ENCODE measurements at regions not wholly inside any gene's neighbourhood (a gene's known extent, or its start where the extent isn't known, plus 50 kb on each side); places are given as distances from the start of the nearest gene placed in this dataset.

DNA sequence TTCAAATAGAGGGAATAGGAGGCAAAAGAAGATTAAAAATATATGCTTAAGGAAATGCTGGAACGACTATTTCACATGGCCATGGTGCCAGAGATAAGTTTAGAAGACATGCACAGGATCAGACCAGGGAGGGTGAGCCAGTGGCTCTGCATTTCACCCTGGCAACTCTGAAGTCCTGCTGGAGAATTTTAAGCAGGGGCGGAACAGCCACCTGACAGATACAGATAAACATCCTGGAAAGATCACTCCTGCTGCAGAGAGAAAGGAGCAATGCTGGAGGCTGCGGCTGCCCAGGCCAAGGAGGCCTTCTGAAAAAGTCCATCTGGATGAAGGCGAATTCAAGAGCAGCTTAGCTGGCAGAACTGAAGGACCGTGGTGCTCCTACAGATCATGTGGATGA, 755.9 kb downstream of the RNF144A start:
- Histone ChIP-seq H4K20me1 (ENCODE audit: insufficient read depth) (no peaks in the 10 kb centered on the region), H3K27ac (ENCODE audit: low read depth, low read length) (no peak overlapping the region), H3K4me3 (replicated peaks in 1 of 2; ENCODE audit: low read depth in 1 of 2, low read length in 2 of 2) (no peak overlapping the region), H2AFZ (ENCODE audit: low read depth, low read length, poor library complexity, severe bottlenecking) (no peak overlapping the region), H3K9me2 (ENCODE audit: insufficient read depth) (no peaks in the 10 kb centered on the region), H3K9ac (ENCODE audit: low read length) (no peak overlapping the region), H3K4me2 (ENCODE audit: low read length) (no peak overlapping the region), H3K4me1 (ENCODE audit: control insufficient read depth in 1 of 2, insufficient read depth in 2 of 2, low read length in 2 of 2) (no peaks in the 10 kb centered on the region), H3K27me3 (ENCODE audit: insufficient read depth, low read length) (0 out of 2 replicates have a peak, but pooled peaks cover 3% of the 10 kb centered on the region), H3K79me2 (ENCODE audit: insufficient read depth, low read length) (no peaks in the 10 kb centered on the region), H3K36me3 (ENCODE audit: control insufficient read depth in 1 of 2, insufficient read depth in 2 of 2, low read length in 2 of 2) (no peaks in the 10 kb centered on the region), H3K9me3 (ENCODE audit: control insufficient read depth in 1 of 2, insufficient read depth in 1 of 2, low read depth in 1 of 2, low read length in 2 of 2) (no peaks in the 10 kb centered on the region)
- ChIA-PET RAD21 (ENCODE audit: low non-redundant PET in 1 of 2, low total read pairs in 2 of 2, uncharacterized antibody in 2 of 2, unreplicated experiment in 2 of 2) (no interaction called here), CTCF (no interaction called here), POLR2A (no interaction called here)
- TF ChIP-seq SP1 (IDR thresholded peaks at IDR 0.05; ENCODE audit: low read depth) (no peak), JUND (IDR thresholded peaks at IDR 0.05) (no peak), EZH2phosphoT487 (IDR thresholded peaks at IDR 0.05; ENCODE audit: borderline replicate concordance) (no peak), SIN3A (IDR thresholded peaks at IDR 0.05; ENCODE audit: low read depth) (no peak)
- no peak for DNase-seq (ENCODE audit: low read depth, low spot score)
- ATAC-seq, result no peak
- no TSS peak for BruUV-seq (replicated peaks)
- intact Hi-C loops (cut with micrococcal nuclease), result loop anchor here (5.0 kb wide), 3 partner anchors 471 to 1089 kb away; no protein-coding TSS in a partner anchor

DNA sequence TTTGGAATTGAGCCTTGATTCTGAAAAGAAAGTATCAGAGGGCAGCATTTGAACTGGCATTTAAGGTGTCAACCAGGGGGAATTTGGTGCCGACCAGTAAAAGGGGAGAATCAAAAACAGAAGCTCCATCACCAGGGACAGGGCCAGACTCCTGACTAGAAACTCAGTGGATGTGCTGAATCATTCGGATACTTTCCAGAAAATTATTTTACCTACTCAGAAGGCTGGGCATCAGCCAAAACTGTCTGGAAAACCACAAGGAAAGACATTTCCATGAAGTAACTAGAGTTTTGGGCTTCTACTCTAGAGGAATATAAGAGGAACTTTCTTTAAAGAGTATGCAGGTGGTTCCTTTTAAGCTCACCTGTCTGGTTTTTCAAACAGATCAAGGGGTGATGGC, 756.6 kb downstream of the RNF144A start:
- TF ChIP-seq, protein P1, sequence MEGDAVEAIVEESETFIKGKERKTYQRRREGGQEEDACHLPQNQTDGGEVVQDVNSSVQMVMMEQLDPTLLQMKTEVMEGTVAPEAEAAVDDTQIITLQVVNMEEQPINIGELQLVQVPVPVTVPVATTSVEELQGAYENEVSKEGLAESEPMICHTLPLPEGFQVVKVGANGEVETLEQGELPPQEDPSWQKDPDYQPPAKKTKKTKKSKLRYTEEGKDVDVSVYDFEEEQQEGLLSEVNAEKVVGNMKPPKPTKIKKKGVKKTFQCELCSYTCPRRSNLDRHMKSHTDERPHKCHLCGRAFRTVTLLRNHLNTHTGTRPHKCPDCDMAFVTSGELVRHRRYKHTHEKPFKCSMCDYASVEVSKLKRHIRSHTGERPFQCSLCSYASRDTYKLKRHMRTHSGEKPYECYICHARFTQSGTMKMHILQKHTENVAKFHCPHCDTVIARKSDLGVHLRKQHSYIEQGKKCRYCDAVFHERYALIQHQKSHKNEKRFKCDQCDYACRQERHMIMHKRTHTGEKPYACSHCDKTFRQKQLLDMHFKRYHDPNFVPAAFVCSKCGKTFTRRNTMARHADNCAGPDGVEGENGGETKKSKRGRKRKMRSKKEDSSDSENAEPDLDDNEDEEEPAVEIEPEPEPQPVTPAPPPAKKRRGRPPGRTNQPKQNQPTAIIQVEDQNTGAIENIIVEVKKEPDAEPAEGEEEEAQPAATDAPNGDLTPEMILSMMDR (IDR thresholded peaks at IDR 0.05 in 2 of 3, conservative IDR thresholded peaks at IDR 0.05 in 1 of 3; ENCODE audit: borderline replicate concordance in 1 of 3, insufficient read depth in 1 of 3, low read depth in 2 of 3, low read length in 2 of 3), result no peak
- TF ChIP-seq, protein P2, sequence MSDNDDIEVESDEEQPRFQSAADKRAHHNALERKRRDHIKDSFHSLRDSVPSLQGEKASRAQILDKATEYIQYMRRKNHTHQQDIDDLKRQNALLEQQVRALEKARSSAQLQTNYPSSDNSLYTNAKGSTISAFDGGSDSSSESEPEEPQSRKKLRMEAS (IDR thresholded peaks at IDR 0.05), result no peak
- no peak for TF ChIP-seq CBX3 (IDR thresholded peaks at IDR 0.05; ENCODE audit: low read depth)
- TF ChIP-seq SIN3A (IDR thresholded peaks at IDR 0.05; ENCODE audit: low read depth), result no peak
- no peak for TF ChIP-seq FOSL1 (IDR thresholded peaks at IDR 0.05; ENCODE audit: low read depth)
- no peak for TF ChIP-seq SRF (IDR thresholded peaks at IDR 0.05; ENCODE audit: low read depth)
- TF ChIP-seq EZH2phosphoT487 (IDR thresholded peaks at IDR 0.05; ENCODE audit: borderline replicate concordance), result no peak
- ATAC-seq, result no peak
- intact Hi-C loops (cut with micrococcal nuclease), result loop anchor here (5.0 kb wide), 3 partner anchors 472 to 1088 kb away; no protein-coding TSS in a partner anchor
- ChIA-PET RAD21 (ENCODE audit: low non-redundant PET in 1 of 2, low total read pairs in 2 of 2, uncharacterized antibody in 2 of 2, unreplicated experiment in 2 of 2) (no interaction called here), POLR2A (no interaction called here), CTCF (no interaction called here)
- Histone ChIP-seq H3K27me3 (ENCODE audit: insufficient read depth, low read length) (peaks cover 3% of the 10 kb centered on the region; the same call in 1 of the 2 replicates), H3K4me2 (ENCODE audit: low read length) (no peak overlapping the region), H3K9ac (ENCODE audit: low read length) (no peak overlapping the region), H4K20me1 (ENCODE audit: insufficient read depth) (no peaks in the 10 kb centered on the region), H2AFZ (ENCODE audit: low read depth, low read length, poor library complexity, severe bottlenecking) (no peak overlapping the region), H3K27ac (ENCODE audit: low read depth, low read length) (no peak overlapping the region), H3K36me3 (ENCODE audit: control insufficient read depth in 1 of 2, insufficient read depth in 2 of 2, low read length in 2 of 2) (no peaks in the 10 kb centered on the region), H3K4me3 (replicated peaks in 1 of 2; ENCODE audit: low read depth in 1 of 2, low read length in 2 of 2) (no peak overlapping the region), H3K9me2 (ENCODE audit: insufficient read depth) (no peaks in the 10 kb centered on the region), H3K4me1 (ENCODE audit: control insufficient read depth in 1 of 2, insufficient read depth in 2 of 2, low read length in 2 of 2) (no peaks in the 10 kb centered on the region), H3K79me2 (ENCODE audit: insufficient read depth, low read length) (no peaks in the 10 kb centered on the region), H3K9me3 (ENCODE audit: control insufficient read depth in 1 of 2, insufficient read depth in 1 of 2, low read depth in 1 of 2, low read length in 2 of 2) (no peaks in the 10 kb centered on the region)
- no peak for DNase-seq (ENCODE audit: low read depth, low spot score)
- BruUV-seq (replicated peaks), result no TSS peak
